ENCODE measurements at regions not wholly inside any gene's neighbourhood (a gene's known extent, or its start where the extent isn't known, plus 50 kb on each side); places are given as distances from the start of the nearest gene placed in this dataset.

DNA sequence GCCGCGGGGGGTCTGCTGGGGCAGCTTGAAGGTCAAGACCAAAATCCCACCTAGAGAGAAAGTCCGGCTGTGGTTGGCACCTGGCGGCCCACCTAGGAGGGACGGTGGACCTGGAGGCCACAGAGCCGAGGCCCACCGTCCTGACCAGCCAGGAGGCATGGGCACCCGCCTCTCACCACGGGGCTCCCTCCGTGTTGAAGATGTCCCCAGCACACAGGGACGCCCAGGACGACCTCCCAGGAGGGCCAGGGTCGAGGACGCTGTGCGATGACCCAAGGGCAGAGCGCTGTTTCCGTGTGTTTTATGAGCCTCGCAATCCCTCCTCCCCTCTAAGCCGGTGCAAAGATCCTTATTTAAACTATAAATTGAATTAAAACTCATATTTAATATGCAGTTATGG, 131.2 kb downstream of the C16orf95 start:
- TF ChIP-seq, protein P1, sequence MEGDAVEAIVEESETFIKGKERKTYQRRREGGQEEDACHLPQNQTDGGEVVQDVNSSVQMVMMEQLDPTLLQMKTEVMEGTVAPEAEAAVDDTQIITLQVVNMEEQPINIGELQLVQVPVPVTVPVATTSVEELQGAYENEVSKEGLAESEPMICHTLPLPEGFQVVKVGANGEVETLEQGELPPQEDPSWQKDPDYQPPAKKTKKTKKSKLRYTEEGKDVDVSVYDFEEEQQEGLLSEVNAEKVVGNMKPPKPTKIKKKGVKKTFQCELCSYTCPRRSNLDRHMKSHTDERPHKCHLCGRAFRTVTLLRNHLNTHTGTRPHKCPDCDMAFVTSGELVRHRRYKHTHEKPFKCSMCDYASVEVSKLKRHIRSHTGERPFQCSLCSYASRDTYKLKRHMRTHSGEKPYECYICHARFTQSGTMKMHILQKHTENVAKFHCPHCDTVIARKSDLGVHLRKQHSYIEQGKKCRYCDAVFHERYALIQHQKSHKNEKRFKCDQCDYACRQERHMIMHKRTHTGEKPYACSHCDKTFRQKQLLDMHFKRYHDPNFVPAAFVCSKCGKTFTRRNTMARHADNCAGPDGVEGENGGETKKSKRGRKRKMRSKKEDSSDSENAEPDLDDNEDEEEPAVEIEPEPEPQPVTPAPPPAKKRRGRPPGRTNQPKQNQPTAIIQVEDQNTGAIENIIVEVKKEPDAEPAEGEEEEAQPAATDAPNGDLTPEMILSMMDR (conservative IDR thresholded peaks at IDR 0.05 in 1 of 2, IDR thresholded peaks at IDR 0.05 in 1 of 2; ENCODE audit: low read depth in 1 of 2, low read length in 2 of 2): no peak
- no peak for TF ChIP-seq EZH2 (IDR thresholded peaks at IDR 0.05; ENCODE audit: low read length, missing control alignments)
